GM19238 (cell line): ENCODE measurements at regions not wholly inside any gene's neighbourhood (a gene's known extent, or its start where the extent isn't known, plus 50 kb on each side); places are given as distances from the start of the nearest gene placed in this dataset.
"Not testable (repeated sequence)": the region's sequence is repeated elsewhere in the genome, so short reads cannot be mapped to it uniquely, and the experiment has no call there.

ENCODE experiments used
- DNase-seq: peaks from one replicate; pipeline ENCODE4 v3.0.0; 2011; ENCODE audit warnings: low spot score; ENCODE audit not compliant: insufficient read length

GRCh38 chr14:45633220-45633984 is 380.4 kb upstream of the MIS18BP1 start:
- no peak for DNase-seq

DNA sequence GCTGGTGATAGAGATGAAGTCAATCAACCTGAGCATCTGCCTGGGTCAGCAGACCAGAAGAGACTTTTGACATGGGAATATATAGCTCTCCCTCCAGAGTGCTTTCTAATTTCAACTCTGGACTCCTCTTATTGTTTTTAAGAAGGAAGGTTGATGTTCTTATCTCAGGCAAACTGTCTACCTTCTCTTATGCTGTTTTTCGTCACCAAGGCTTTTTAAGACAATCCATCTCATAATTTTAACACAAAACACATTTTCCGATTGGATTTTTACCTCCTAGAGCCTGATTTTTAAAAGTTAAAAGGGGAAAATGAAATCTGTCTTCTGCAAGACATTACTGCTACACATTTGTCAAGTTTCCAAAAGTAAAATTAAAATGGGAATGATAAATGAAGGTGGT is 368.7 kb upstream of the MIS18BP1 start:
- DNase-seq: no peak

DNA sequence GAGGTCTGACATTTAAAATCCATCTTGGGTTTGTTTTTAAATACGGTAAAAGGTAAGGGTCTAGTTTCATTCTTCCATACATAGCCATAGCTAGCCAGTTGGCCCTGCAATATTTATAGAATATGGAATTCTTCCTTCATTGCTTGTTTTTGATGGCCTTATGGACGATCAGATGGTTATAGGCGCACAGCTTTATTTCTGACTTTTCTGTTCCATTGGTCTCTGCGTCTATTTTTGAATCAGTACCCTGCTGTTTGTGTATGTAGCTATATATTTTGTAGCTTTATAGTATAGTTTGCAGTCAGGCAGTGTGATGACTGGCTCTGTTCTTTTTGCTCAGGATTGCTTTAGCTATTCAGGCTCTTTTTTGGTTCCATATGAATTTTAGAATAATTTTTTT is 366.8 kb upstream of the MIS18BP1 start:
- no peak for DNase-seq

GRCh38 chr14:45610318-45610717 is 357.3 kb upstream of the MIS18BP1 start:
- DNase-seq: no peak

- DNase-seq: no peak
These were observed 334.1 kb upstream of the MIS18BP1 start for GRCh38 chr14:45587142-45587541.

- DNase-seq: no peak
These were observed 306.6 kb upstream of the MIS18BP1 start for GRCh38 chr14:45559626-45560025.

- DNase-seq: no peak
These were observed 305.2 kb upstream of the MIS18BP1 start for GRCh38 chr14:45558183-45558582.

GRCh38 chr14:45553981-45554380 is 301.0 kb upstream of the MIS18BP1 start:
- DNase-seq: no peak

DNA sequence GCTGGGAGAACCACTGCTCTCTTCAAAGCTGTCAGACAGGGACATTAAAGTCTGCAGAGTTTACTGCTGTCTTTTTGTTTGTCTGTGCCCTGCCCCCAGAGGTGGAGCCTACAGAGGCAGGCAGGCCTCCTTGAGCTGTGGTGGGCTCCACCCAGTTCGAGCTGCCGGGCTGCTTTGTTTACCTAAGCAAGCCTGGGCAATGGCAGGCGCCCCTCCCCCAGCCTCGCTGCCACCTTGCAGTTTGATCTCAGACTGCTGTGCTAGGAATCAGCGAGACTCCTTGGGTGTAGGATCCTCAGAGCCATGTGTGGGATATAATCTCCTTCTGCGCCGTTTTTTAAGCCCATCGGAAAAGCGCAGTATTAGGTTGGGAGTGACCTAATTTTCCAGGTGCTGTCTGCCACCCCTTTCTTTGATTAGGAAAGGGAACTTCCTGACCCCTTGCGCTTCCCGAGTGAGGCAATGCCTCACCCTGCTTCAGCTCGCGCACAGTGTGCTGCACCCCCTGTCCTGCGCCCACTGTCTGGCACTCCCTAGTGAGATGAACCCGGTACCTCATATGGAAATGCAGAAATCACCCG is 298.3 kb upstream of the MIS18BP1 start:
- not testable (repeated sequence) for DNase-seq

DNA sequence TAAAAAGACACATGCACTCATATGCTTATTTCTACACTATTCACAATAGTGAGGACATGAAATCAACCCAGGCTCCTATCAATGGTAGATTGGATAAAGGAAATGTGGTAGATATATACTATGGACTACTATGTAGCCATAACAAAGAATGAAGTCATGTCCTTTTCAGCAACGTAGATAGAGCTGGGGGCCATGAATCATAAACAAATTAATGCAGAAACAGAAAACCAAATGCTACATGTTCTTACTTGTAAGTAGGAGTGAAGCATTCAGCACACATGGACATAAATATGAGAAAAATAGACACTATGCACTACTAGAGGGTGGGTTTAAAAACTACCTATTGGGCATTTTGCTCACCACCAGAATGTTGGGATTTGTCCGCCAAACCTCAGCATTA is 278.0 kb upstream of the MIS18BP1 start:
- DNase-seq: no peak

- DNase-seq: peak; percentile 2
These were observed 273.9 kb upstream of the MIS18BP1 start for GRCh38 chr14:45526715-45527549.

- no peak for DNase-seq
These were observed 266.8 kb upstream of the MIS18BP1 start for GRCh38 chr14:45519766-45520165.

- DNase-seq: no peak
These were observed 239.9 kb upstream of the MIS18BP1 start for GRCh38 chr14:45492876-45493275.

DNA sequence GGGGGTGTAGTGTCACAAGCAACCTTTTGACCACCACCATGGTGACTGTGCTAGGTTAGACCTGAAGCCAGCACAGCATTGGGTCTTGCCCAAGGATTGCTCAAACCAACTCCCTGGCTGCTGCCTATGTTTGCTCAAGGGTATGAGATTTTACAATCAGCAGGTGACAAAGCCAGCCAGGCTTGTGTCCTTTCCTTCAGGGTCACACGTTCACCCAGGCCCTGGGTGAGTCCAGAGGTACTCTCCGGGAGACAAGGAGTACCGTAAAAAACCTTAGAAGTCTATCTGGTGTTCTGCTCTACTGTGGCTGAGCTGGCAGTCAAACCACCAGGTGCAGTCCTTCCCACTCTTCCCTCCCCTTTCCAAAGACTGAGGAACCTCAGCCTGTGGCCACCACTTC is 238.9 kb upstream of the MIS18BP1 start:
- no peak for DNase-seq

DNA sequence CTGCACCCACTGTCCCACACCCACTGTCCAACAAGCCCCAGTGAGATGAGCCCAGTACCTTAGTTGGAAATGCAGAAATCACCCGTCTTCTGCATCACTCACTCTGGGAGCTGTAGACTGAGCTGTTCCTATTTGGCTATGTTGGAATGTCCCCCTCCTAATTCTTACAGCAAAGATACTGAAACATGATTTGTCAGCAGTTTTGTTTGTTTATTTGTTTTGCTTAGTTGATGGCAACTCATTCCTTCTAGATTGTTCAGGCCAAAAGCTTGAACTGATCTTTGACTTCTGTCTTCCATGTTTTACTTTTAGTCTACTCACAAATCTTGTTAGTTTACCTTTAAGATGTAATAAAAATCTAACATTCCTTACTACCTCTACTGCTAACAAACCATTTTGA is 233.6 kb upstream of the MIS18BP1 start:
- DNase-seq: no peak

- DNase-seq: no peak
These were observed 214.0 kb upstream of the MIS18BP1 start for GRCh38 chr14:45467023-45467422.

- DNase-seq: no peak
These were observed 181.2 kb upstream of the MIS18BP1 start for GRCh38 chr14:45434221-45434620.

DNA sequence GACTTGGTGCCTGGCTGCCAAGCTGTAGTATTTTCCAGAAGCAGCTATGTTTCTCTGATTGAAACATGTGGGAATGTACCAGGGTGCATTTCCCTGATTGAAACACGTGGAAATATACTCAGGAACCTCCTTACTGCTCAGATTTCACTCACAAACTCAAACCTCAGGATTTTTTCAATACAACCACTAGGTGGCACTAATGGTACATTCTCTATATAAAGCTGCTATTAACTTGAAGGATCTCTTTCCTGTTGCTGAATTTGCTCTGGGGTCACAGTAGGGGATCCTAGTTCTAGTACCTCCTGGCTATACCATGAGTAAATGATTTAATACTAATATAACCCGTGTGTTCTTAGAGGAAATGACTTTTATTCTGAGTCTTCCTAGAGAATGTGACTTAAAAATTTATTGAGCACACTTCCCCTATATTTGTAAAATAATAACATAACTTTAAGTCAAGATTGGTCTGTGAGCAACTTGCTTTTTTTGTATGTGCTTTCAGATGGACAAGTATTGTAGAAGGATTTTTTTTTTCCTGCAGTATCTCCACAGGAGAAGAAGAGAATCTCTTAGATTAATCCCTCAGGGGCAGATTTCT is 173.8 kb upstream of the MIS18BP1 start:
- peak; percentile 2 for DNase-seq

GRCh38 chr14:45406942-45407341 is 153.9 kb upstream of the MIS18BP1 start:
- no peak for DNase-seq

DNA sequence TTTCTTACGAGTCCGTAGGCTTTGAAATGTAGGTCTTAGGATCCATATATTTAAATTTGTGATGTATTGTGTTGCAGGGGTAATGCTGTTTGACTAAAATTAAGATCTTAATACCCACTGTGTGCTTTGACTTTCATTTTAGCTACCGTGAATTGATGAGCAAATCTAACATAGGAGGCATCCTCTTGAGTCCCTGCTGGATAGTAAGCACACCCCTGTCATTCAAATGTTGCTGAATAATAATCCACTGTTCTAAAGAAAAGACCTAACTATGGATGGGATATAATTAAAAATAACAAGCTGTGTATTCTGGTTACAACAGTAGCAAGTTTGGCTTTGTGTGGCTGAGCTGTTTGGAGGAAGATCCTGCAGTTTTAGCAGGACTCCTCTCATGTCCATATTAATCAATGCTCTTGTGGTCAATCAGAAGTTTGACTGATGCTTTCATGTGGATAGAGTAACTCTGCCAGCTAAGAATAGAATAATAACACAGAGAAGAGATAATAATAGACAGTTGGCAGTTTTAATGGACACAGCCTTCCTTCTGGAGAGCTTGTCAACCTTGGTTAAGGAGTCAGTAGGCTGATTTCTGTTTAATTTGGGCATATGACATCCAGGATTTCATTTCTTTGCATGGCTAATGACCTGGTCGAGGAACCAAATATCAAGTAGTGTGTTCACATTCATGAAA is 148.1 kb upstream of the MIS18BP1 start:
- no peak for DNase-seq

DNA sequence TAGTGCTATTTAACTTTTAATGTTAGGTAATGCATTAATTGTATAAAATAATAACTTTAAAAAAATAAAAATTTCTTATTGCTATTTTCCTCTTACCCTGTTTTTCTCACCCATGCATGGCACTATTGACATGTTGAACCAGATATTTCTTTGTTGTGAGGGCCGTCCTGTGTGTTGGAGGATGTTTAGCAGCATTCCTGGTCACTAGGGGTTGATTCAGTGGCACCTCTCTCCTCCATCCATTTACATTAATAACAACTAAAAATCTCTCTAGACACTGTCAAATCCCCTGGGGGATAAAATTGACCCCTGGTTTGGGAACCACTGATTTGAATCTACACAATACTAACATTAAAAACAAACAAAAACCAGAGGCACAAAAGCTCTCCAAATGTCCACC is 147.5 kb upstream of the MIS18BP1 start:
- no peak for DNase-seq
